H9 (cell line): ENCODE measurements at regions not wholly inside any gene's neighbourhood (a gene's known extent, or its start where the extent isn't known, plus 50 kb on each side); places are given as distances from the start of the nearest gene placed in this dataset.
A peak's percentile ranks its signal among the peaks of the same experiment; 100 is the strongest.

ENCODE experiments used
- DNase-seq: peaks from one replicate; pipeline ENCODE4 v3.0.0-alpha.2; 2017
- H2AFZ ChIP-seq: one replicate; pipeline ENCODE4 v1.6.1; 2013; ENCODE audit warnings: mild to moderate bottlenecking, low read length, control low read depth, moderate library complexity
- H2AK5ac ChIP-seq: 2 replicates; pipeline ENCODE4 v1.6.1; 2013; ENCODE audit warnings: low read length, control low read depth, mixed read lengths; ENCODE audit not compliant: insufficient read length
- H2BK120ac ChIP-seq: one replicate; pipeline ENCODE4 v1.6.1; 2013; ENCODE audit warnings: low read depth, mild to moderate bottlenecking, low read length, control low read depth, inconsistent platforms; ENCODE audit not compliant: poor library complexity, severe bottlenecking
- H2BK12ac ChIP-seq: 2 replicates; pipeline ENCODE4 v1.6.1; 2013; ENCODE audit warnings: low read length, control low read depth, mixed read lengths, low read depth; ENCODE audit not compliant: insufficient read length
- H2BK15ac ChIP-seq: 2 replicates; pipeline ENCODE4 v1.6.1; 2013; ENCODE audit warnings: low read depth, low read length, control low read depth
- H2BK20ac ChIP-seq: one replicate; pipeline ENCODE4 v1.6.1; 2013; ENCODE audit warnings: low read depth, mild to moderate bottlenecking, low read length, control low read depth, inconsistent platforms; ENCODE audit not compliant: poor library complexity, severe bottlenecking
- H2BK5ac ChIP-seq: 2 replicates; pipeline ENCODE4 v1.6.1; 2013; ENCODE audit warnings: low read length, control low read depth, mixed read lengths; ENCODE audit not compliant: insufficient read length
- H3K14ac ChIP-seq: 2 replicates; pipeline ENCODE4 v1.6.1; 2013; ENCODE audit warnings: low read length, control low read depth; ENCODE audit not compliant: insufficient read depth
- H3K18ac ChIP-seq: 2 replicates; pipeline ENCODE4 v1.6.1; 2013; ENCODE audit warnings: low read depth, mild to moderate bottlenecking, mixed read lengths, low read length, control low read depth; ENCODE audit not compliant: insufficient read length
- H3K23ac ChIP-seq: 2 replicates; pipeline ENCODE4 v1.6.1; 2013; ENCODE audit warnings: low read length, control low read depth, mixed read lengths, low read depth; ENCODE audit not compliant: insufficient read length
- H3K23me2 ChIP-seq: 2 replicates; pipeline ENCODE4 v1.6.1; 2013; ENCODE audit warnings: low read depth, mild to moderate bottlenecking, mixed read lengths, low read length, control low read depth; ENCODE audit not compliant: insufficient read length, poor library complexity, severe bottlenecking
- H3K27ac ChIP-seq: 2 replicates; pipeline ENCODE4 v1.5.1; 2013; ENCODE audit warnings: low read length, control low read depth, mixed read lengths, low read depth; ENCODE audit not compliant: insufficient read length
- H3K27me3 ChIP-seq: 2 replicates; pipeline ENCODE4 v1.6.1; 2013; ENCODE audit warnings: low read length, control low read depth, inconsistent platforms; ENCODE audit not compliant: insufficient read depth
- H3K4ac ChIP-seq: 2 replicates; pipeline ENCODE4 v1.6.1; 2013; ENCODE audit warnings: low read depth, mild to moderate bottlenecking, control low read depth, inconsistent platforms, low read length, moderate library complexity
- H3K4me1 ChIP-seq: 2 replicates; pipeline ENCODE4 v1.6.1; 2013; ENCODE audit warnings: low read length, control low read depth, inconsistent platforms; ENCODE audit not compliant: insufficient read depth
- H3K4me2 ChIP-seq: 2 replicates; pipeline ENCODE4 v1.6.1; 2013; ENCODE audit warnings: low read length, control low read depth, mixed read lengths; ENCODE audit not compliant: insufficient read length, insufficient read depth
- H3K56ac ChIP-seq: 2 replicates; pipeline ENCODE4 v1.6.1; 2013; ENCODE audit warnings: low read depth, mild to moderate bottlenecking, mixed read lengths, low read length, control low read depth; ENCODE audit not compliant: insufficient read length
- H3K79me1 ChIP-seq: 2 replicates; pipeline ENCODE4 v1.6.1; 2013; ENCODE audit warnings: low read depth, mild to moderate bottlenecking, moderate library complexity, low read length, control low read depth, inconsistent platforms; ENCODE audit not compliant: insufficient read depth, poor library complexity, severe bottlenecking
- H3K79me2 ChIP-seq: 2 replicates; pipeline ENCODE4 v1.6.1; 2013; ENCODE audit warnings: low read length, control low read depth, inconsistent platforms; ENCODE audit not compliant: insufficient read depth
- H3K9ac ChIP-seq: 2 replicates; pipeline ENCODE4 v1.6.1; 2013; ENCODE audit warnings: low read length, control low read depth, mixed read lengths; ENCODE audit not compliant: insufficient read length; ENCODE audit errors: extremely low read depth
- H3K9me3 ChIP-seq: one replicate; pipeline ENCODE4 v1.6.1; 2013; ENCODE audit warnings: low read depth, low read length, inconsistent platforms; ENCODE audit not compliant: control insufficient read depth
- H3T11ph ChIP-seq: one replicate; pipeline ENCODE4 v1.6.1; 2013; ENCODE audit warnings: mild to moderate bottlenecking, low read length, control low read depth, inconsistent platforms
- H4K20me1 ChIP-seq: one replicate; pipeline ENCODE4 v1.6.1; 2013; ENCODE audit not compliant: control insufficient read depth, insufficient read length, insufficient read depth
- H4K5ac ChIP-seq: 2 replicates; pipeline ENCODE4 v1.6.1; 2013; ENCODE audit warnings: low read depth, mild to moderate bottlenecking, mixed read lengths, low read length, control low read depth; ENCODE audit not compliant: insufficient read length
- H4K8ac ChIP-seq: replicated peaks from 2 replicates; pipeline ENCODE4 v1.6.1; 2013; ENCODE audit warnings: low read length, control low read depth, mixed read lengths, low read depth; ENCODE audit not compliant: insufficient read length
- H4K91ac ChIP-seq: 2 replicates; pipeline ENCODE4 v1.6.1; 2013; ENCODE audit warnings: low read depth, mild to moderate bottlenecking, moderate library complexity, mixed read lengths, low read length, control low read depth; ENCODE audit not compliant: insufficient read length
- H3K27ac Mint-ChIP-seq, 3 experiments: 2 replicates in 2 of 3; 3 replicates in 1 of 3; pipeline ENCODE4 v1.8.0; 2020 to 2021; ENCODE audit warnings: mixed read lengths in 3 of 3, mild to moderate bottlenecking in 1 of 3, moderate library complexity in 1 of 3
- H3K27me3 Mint-ChIP-seq: 2 replicates; pipeline ENCODE4 v1.8.0; 2021; ENCODE audit warnings: low read depth, mild to moderate bottlenecking, moderate library complexity, mixed read lengths
- H3K36me3 Mint-ChIP-seq, 3 experiments: 2 replicates in 2 of 3; 3 replicates in 1 of 3; pipeline ENCODE4 v1.8.0; 2020 to 2021; ENCODE audit warnings: low read depth in 3 of 3, mixed read lengths in 3 of 3; ENCODE audit not compliant: insufficient read depth in 1 of 3
- H3K4me1 Mint-ChIP-seq, 2 experiments: 2 replicates each; pipeline ENCODE4 v1.8.0; 2020; ENCODE audit warnings: mixed read lengths in 2 of 2
- H3K4me3 Mint-ChIP-seq, 2 experiments: 2 replicates in 1 of 2; 3 replicates in 1 of 2; pipeline ENCODE4 v1.8.0; 2020 to 2021; ENCODE audit warnings: mild to moderate bottlenecking in 2 of 2, mixed read lengths in 2 of 2, moderate library complexity in 1 of 2
- H3K9me3 Mint-ChIP-seq, 2 experiments: 2 replicates in 1 of 2; 3 replicates in 1 of 2; pipeline ENCODE4 v1.8.0; 2020; ENCODE audit warnings: mild to moderate bottlenecking in 2 of 2, mixed read lengths in 2 of 2, moderate library complexity in 1 of 2
- CTCF ChIP-seq: fragments of 200-600 bp; sonication (generic); conservative IDR thresholded peaks from 3 replicates; pipeline ENCODE4 v1.8.0; 2021; ENCODE audit warnings: antibody characterized with exemption, mild to moderate bottlenecking
- WGBS: extraction: QIAGEN DNeasy Blood & Tissue Kit; methylation state at CpG from one replicate; pipeline ENCODE4 v1.1.7; 2013; ENCODE audit warnings: missing lambda C conversion rate, low lambda C conversion rate, mixed read lengths; ENCODE audit not compliant: insufficient read length; ENCODE audit errors: extremely low coverage; 5-methylcytosine and 5-hydroxymethylcytosine counted together

- Histone ChIP-seq H3K79me2 (no peaks in the 10 kb centered on the region), H3K79me1 (no peaks in the 10 kb centered on the region), H2BK15ac (no peak overlapping the region), H2AK5ac (no peak overlapping the region), H3K9ac (no peak overlapping the region), H4K91ac (no peak overlapping the region), H2BK12ac (no peak overlapping the region), H3K27ac (no peak overlapping the region), H3K4me2 (no peak overlapping the region), H3K23me2 (no peaks in the 10 kb centered on the region), H2BK20ac (no peak overlapping the region), H3T11ph (no peak overlapping the region), H4K5ac (no peak overlapping the region), H3K14ac (no peak overlapping the region), H4K8ac (no peak overlapping the region), H2BK5ac (no peak overlapping the region), H3K27me3 (no peaks in the 10 kb centered on the region), H3K4ac (no peak overlapping the region), H3K56ac (no peak overlapping the region), H3K9me3 (no peaks in the 10 kb centered on the region), H2BK120ac (no peak overlapping the region), H3K18ac (no peak overlapping the region), H3K4me1 (no peaks in the 10 kb centered on the region; the same call in 1 of the 2 replicates), H3K23ac (no peak overlapping the region), H2AFZ (no peak overlapping the region), H4K20me1 (no peaks in the 10 kb centered on the region)
- H3K27me3 Mint-ChIP-seq, result peaks cover 10% of the 10 kb centered on the region
- no peaks in the 10 kb centered on the region; a peak in 2 of 5 replicates for H3K9me3 Mint-ChIP-seq
- TF ChIP-seq CTCF, result no peak
- no CpG with 5 or more reads among the region's 6 CpGs for WGBS
- no peaks in the 10 kb centered on the region for H3K36me3 Mint-ChIP-seq
- DNase-seq, result no peak
- H3K27ac Mint-ChIP-seq, result peak overlapping the region; percentile 97 to 98 (median 98); a peak in 4 of 7 replicates
- no peak overlapping the region for H3K4me3 Mint-ChIP-seq
- H3K4me1 Mint-ChIP-seq, result peaks cover 65 to 66% of the 10 kb centered on the region in 2 experiments
These were observed 70.2 kb upstream of the PODXL start for GRCh38 chr7:131626643-131627042.
